HUES6 (cell line): ENCODE measurements at regions not wholly inside any gene's neighbourhood (a gene's known extent, or its start where the extent isn't known, plus 50 kb on each side); places are given as distances from the start of the nearest gene placed in this dataset.
"Not testable (repeated sequence)": the region's sequence is repeated elsewhere in the genome, so short reads cannot be mapped to it uniquely, and the experiment has no call there.

ENCODE experiments used
- H3K27ac ChIP-seq: 2 replicates; pipeline ENCODE4 v1.7.0; 2013; ENCODE audit warnings: low read depth, mild to moderate bottlenecking, low read length, inconsistent platforms
- H3K27me3 ChIP-seq: 2 replicates; pipeline ENCODE4 v1.6.1; 2013; ENCODE audit warnings: low read length; ENCODE audit not compliant: control insufficient read depth, insufficient read depth
- H3K36me3 ChIP-seq: 2 replicates; pipeline ENCODE4 v1.6.1; 2013; ENCODE audit warnings: low read length; ENCODE audit not compliant: control insufficient read depth, insufficient read depth
- H3K4me1 ChIP-seq: 2 replicates; pipeline ENCODE4 v1.6.1; 2013; ENCODE audit warnings: low read length; ENCODE audit not compliant: control insufficient read depth, insufficient read depth
- H3K4me3 ChIP-seq: 2 replicates; pipeline ENCODE4 v1.5.1; 2013; ENCODE audit warnings: low read depth, low read length
- H3K9ac ChIP-seq: one replicate; pipeline ENCODE4 v1.6.1; 2013; ENCODE audit warnings: mild to moderate bottlenecking, low read length
- H3K9me3 ChIP-seq: 2 replicates; pipeline ENCODE4 v1.6.1; 2013; ENCODE audit warnings: low read depth, low read length; ENCODE audit not compliant: control insufficient read depth, insufficient read depth

GRCh38 chr6:14887986-14888574 is 357.8 kb upstream of the JARID2 start:
- no peak overlapping the region for H3K9ac ChIP-seq
- H3K27me3 ChIP-seq = no peaks in the 10 kb centered on the region
- H3K4me3 ChIP-seq = no peak overlapping the region
- peaks cover 16% of the 10 kb centered on the region for H3K4me1 ChIP-seq
- no peak overlapping the region for H3K27ac ChIP-seq
- 0 out of 2 replicates have a peak, but pooled peaks cover 2% of the 10 kb centered on the region for H3K9me3 ChIP-seq
- H3K36me3 ChIP-seq = peaks cover 4% of the 10 kb centered on the region

GRCh38 chr6:14888575-14889000 is 357.3 kb upstream of the JARID2 start:
- Histone ChIP-seq H3K9ac (no peak overlapping the region), H3K27me3 (no peaks in the 10 kb centered on the region), H3K36me3 (peaks cover 5% of the 10 kb centered on the region), H3K27ac (no peak overlapping the region), H3K9me3 (peaks cover 6% of the 10 kb centered on the region; the same call in 1 of the 2 replicates), H3K4me1 (peaks cover 15% of the 10 kb centered on the region), H3K4me3 (no peak overlapping the region)

- peaks cover 9% of the 10 kb centered on the region for H3K4me1 ChIP-seq
- peaks cover 12% of the 10 kb centered on the region for H3K9me3 ChIP-seq
- H3K4me3 ChIP-seq = no peak overlapping the region
- H3K9ac ChIP-seq = no peak overlapping the region
- H3K27ac ChIP-seq = no peak overlapping the region
- no peaks in the 10 kb centered on the region for H3K27me3 ChIP-seq
- peaks cover 5% of the 10 kb centered on the region for H3K36me3 ChIP-seq
Observed at GRCh38 chr6:14889188-14889587, 356.7 kb upstream of the JARID2 start.

- Histone ChIP-seq H3K27ac (no peak overlapping the region), H3K36me3 (peaks cover 5% of the 10 kb centered on the region), H3K4me1 (peaks cover 5% of the 10 kb centered on the region; the same call in 1 of the 2 replicates), H3K4me3 (no peak overlapping the region), H3K9ac (no peak overlapping the region), H3K9me3 (peaks cover 16% of the 10 kb centered on the region), H3K27me3 (no peaks in the 10 kb centered on the region)
Observed at GRCh38 chr6:14889611-14890593, 356.0 kb upstream of the JARID2 start.

GRCh38 chr6:14891820-14892375 is 354.0 kb upstream of the JARID2 start:
- peaks cover 18% of the 10 kb centered on the region for H3K9me3 ChIP-seq
- not testable (repeated sequence) for H3K4me3 ChIP-seq, H3K4me1 ChIP-seq, H3K36me3 ChIP-seq, H3K27ac ChIP-seq, H3K9ac ChIP-seq, H3K27me3 ChIP-seq

- Histone ChIP-seq H3K9me3 (peaks cover 18% of the 10 kb centered on the region), H3K9ac (no peak overlapping the region), H3K27ac (no peak overlapping the region), H3K36me3 (peaks cover 5% of the 10 kb centered on the region), H3K27me3 (no peaks in the 10 kb centered on the region), H3K4me1 (peaks cover 5% of the 10 kb centered on the region; the same call in 1 of the 2 replicates), H3K4me3 (no peak overlapping the region)
Observed at GRCh38 chr6:14894105-14894504, 351.8 kb upstream of the JARID2 start.

- Histone ChIP-seq H3K9me3 (peaks cover 20% of the 10 kb centered on the region), H3K4me1 (peaks cover 5% of the 10 kb centered on the region; the same call in 1 of the 2 replicates), H3K4me3 (no peak overlapping the region), H3K36me3 (peaks cover 5% of the 10 kb centered on the region), H3K27ac (no peak overlapping the region), H3K27me3 (no peaks in the 10 kb centered on the region), H3K9ac (no peak overlapping the region)
Observed at GRCh38 chr6:14896475-14896874, 349.4 kb upstream of the JARID2 start.

- peaks cover 3% of the 10 kb centered on the region for H3K36me3 ChIP-seq
Observed at GRCh38 chr6:14897831-14898230, 348.0 kb upstream of the JARID2 start.

GRCh38 chr6:14899441-14899840 is 346.4 kb upstream of the JARID2 start:
- H3K27me3 ChIP-seq, H3K9me3 ChIP-seq, H3K27ac ChIP-seq, H3K36me3 ChIP-seq, H3K4me3 ChIP-seq, H3K4me1 ChIP-seq, H3K9ac ChIP-seq: not testable (repeated sequence)

More at GRCh38 chr6:14897831-14898230, 348.0 kb upstream of the JARID2 start:
- Histone ChIP-seq H3K4me3 (no peak overlapping the region), H3K9ac (no peak overlapping the region), H3K9me3 (peaks cover 20% of the 10 kb centered on the region), H3K27me3 (no peaks in the 10 kb centered on the region), H3K27ac (no peak overlapping the region), H3K4me1 (peaks cover 5% of the 10 kb centered on the region; the same call in 1 of the 2 replicates)

- Histone ChIP-seq H3K27ac (no peak overlapping the region), H3K27me3 (no peaks in the 10 kb centered on the region), H3K36me3 (no peaks in the 10 kb centered on the region), H3K9me3 (0 out of 2 replicates have a peak, but pooled peaks cover 4% of the 10 kb centered on the region), H3K4me3 (no peak overlapping the region), H3K9ac (no peak overlapping the region), H3K4me1 (no peaks in the 10 kb centered on the region)
Observed at GRCh38 chr6:14900919-14901318, 344.9 kb upstream of the JARID2 start.
